Stomach (tissue), 4 donors: ENCODE measurements at regions not wholly inside any gene's neighbourhood (a gene's known extent, or its start where the extent isn't known, plus 50 kb on each side); places are given as distances from the start of the nearest gene placed in this dataset.
"Not testable (repeated sequence)": the region's sequence is repeated elsewhere in the genome, so short reads cannot be mapped to it uniquely, and the experiment has no call there.

Experiments used
- POLR2AphosphoS5 ChIP-seq, 3 donors: sonication (generic); formaldehyde crosslinking; IDR thresholded peaks; one replicate each; pipeline ENCODE4 v1.6.1; 2016; ENCODE audit warnings: antibody characterized with exemption in 3 of 3
- TF ChIP-seq, protein P1 (sequence below), 7 experiments: fragments of 450-650 bp in 4 of 7; fragments of 200-600 bp in 3 of 7; sonication (generic) in 3 of 7; IDR thresholded peaks; one replicate each; pipeline ENCODE4 v1.5.1; 2016 to 2019; ENCODE audit warnings: antibody characterized with exemption in 7 of 7, control low read depth in 2 of 7, mild to moderate bottlenecking in 1 of 7

DNA sequence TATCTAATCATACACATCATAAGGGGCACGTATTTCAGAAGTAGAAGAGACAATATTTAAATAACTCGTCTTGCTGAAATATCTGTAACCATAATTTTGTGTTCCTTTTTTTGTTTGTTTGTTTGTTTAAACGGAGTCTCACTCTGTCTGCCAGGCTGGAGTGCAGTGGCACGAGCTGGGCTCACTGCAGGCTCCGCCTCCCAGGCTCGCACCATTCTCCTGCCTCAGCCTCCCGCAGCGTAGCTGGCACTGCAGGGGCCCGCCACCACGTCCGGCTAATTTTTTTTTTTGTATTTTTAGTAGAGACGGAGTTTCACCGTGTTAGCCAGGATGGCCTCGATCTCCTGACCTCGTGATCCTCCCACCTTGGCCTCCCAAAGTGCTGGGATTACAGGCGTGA is 248.9 kb downstream of the KCNJ3 start:
- TF ChIP-seq, protein P1, sequence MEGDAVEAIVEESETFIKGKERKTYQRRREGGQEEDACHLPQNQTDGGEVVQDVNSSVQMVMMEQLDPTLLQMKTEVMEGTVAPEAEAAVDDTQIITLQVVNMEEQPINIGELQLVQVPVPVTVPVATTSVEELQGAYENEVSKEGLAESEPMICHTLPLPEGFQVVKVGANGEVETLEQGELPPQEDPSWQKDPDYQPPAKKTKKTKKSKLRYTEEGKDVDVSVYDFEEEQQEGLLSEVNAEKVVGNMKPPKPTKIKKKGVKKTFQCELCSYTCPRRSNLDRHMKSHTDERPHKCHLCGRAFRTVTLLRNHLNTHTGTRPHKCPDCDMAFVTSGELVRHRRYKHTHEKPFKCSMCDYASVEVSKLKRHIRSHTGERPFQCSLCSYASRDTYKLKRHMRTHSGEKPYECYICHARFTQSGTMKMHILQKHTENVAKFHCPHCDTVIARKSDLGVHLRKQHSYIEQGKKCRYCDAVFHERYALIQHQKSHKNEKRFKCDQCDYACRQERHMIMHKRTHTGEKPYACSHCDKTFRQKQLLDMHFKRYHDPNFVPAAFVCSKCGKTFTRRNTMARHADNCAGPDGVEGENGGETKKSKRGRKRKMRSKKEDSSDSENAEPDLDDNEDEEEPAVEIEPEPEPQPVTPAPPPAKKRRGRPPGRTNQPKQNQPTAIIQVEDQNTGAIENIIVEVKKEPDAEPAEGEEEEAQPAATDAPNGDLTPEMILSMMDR (IDR thresholded peaks at IDR 0.05) = not testable (repeated sequence)
- not testable (repeated sequence) for TF ChIP-seq POLR2AphosphoS5 (IDR thresholded peaks at IDR 0.05)
